Activated gamma-delta T cell treated with Interleukin-2 at 50 U/mL for 16 hours (primary cell): ENCODE measurements at regions not wholly inside any gene's neighbourhood (a gene's known extent, or its start where the extent isn't known, plus 50 kb on each side); places are given as distances from the start of the nearest gene placed in this dataset.

Source experiments
- DNase-seq: peaks from one replicate; pipeline ENCODE4 v3.0.0-alpha.2; 2020

GRCh38 chr14:22011253-22011642 is 337.6 kb upstream of the OR4E1 start:
- no peak for DNase-seq

GRCh38 chr14:22010545-22011252 is 337.1 kb upstream of the OR4E1 start:
- DNase-seq, result no peak

GRCh38 chr14:22008766-22009165 is 335.1 kb upstream of the OR4E1 start:
- DNase-seq, result no peak

GRCh38 chr14:22007784-22008412 is 334.3 kb upstream of the OR4E1 start:
- DNase-seq, result no peak

GRCh38 chr14:22007363-22007762 is 333.7 kb upstream of the OR4E1 start:
- DNase-seq, result no peak

- DNase-seq, result no peak
These were observed 329.8 kb upstream of the OR4E1 start for GRCh38 chr14:22003461-22003860.

GRCh38 chr14:22002860-22003284 is 329.3 kb upstream of the OR4E1 start:
- DNase-seq, result peak; percentile 66

- no peak for DNase-seq
These were observed 325.8 kb upstream of the OR4E1 start for GRCh38 chr14:21999402-21999801.

GRCh38 chr14:21997300-21997699 is 323.7 kb upstream of the OR4E1 start:
- no peak for DNase-seq

GRCh38 chr14:21995332-21995731 is 321.7 kb upstream of the OR4E1 start:
- DNase-seq, result no peak

- no peak for DNase-seq
These were observed 320.2 kb upstream of the OR4E1 start for GRCh38 chr14:21993837-21994236.

- DNase-seq, result no peak
These were observed 319.5 kb upstream of the OR4E1 start for GRCh38 chr14:21993070-21993469.

GRCh38 chr14:21991130-21991529 is 317.5 kb upstream of the OR4E1 start:
- no peak for DNase-seq

- no peak for DNase-seq
These were observed 316.5 kb upstream of the OR4E1 start for GRCh38 chr14:21990116-21990515.

- DNase-seq, result no peak
These were observed 315.5 kb upstream of the OR4E1 start for GRCh38 chr14:21989090-21989489.

- no peak for DNase-seq
These were observed 314.8 kb upstream of the OR4E1 start for GRCh38 chr14:21988413-21988812.

- DNase-seq, result no peak
These were observed 314.3 kb upstream of the OR4E1 start for GRCh38 chr14:21987937-21988336.

- no peak for DNase-seq
These were observed 311.5 kb upstream of the OR4E1 start for GRCh38 chr14:21985081-21985480.

- DNase-seq, result no peak
These were observed 305.3 kb upstream of the OR4E1 start for GRCh38 chr14:21978999-21979314.

GRCh38 chr14:21978184-21978998 is 304.8 kb upstream of the OR4E1 start:
- DNase-seq, result peak; percentile 63

- no peak for DNase-seq
These were observed 301.1 kb upstream of the OR4E1 start for GRCh38 chr14:21974741-21975140.

GRCh38 chr14:21965042-21965441 is 291.4 kb upstream of the OR4E1 start:
- no peak for DNase-seq

GRCh38 chr14:21964180-21964579 is 290.6 kb upstream of the OR4E1 start:
- DNase-seq, result no peak

GRCh38 chr14:21960636-21961035 is 287.0 kb upstream of the OR4E1 start:
- DNase-seq, result no peak
